H1 (cell line): ENCODE measurements at regions not wholly inside any gene's neighbourhood (a gene's known extent, or its start where the extent isn't known, plus 50 kb on each side); places are given as distances from the start of the nearest gene placed in this dataset.

ENCODE experiments used
- BCL11A ChIP-seq, 2 experiments: IDR thresholded peaks; one replicate each; pipeline ENCODE4 v1.6.1; 2011; ENCODE audit warnings: low read depth in 2 of 2, low read length in 2 of 2, mild to moderate bottlenecking in 2 of 2
- CEBPB ChIP-seq: IDR thresholded peaks from 2 replicates; pipeline ENCODE4 v1.6.1; 2012; ENCODE audit warnings: low read depth, low read length
- CHD7 ChIP-seq: fragments of 300-600 bp; sonication (generic); IDR thresholded peaks from 2 replicates; pipeline ENCODE4 v1.7.1; 2012; ENCODE audit warnings: low read length, moderate library complexity, mild to moderate bottlenecking, inconsistent platforms; ENCODE audit not compliant: insufficient replicate concordance
- EZH2 ChIP-seq: fragments of 200-600 bp; sonication (generic); IDR thresholded peaks from 2 replicates; pipeline ENCODE4 v1.7.1; 2012; ENCODE audit warnings: low read depth, mild to moderate bottlenecking, moderate library complexity, low read length, inconsistent platforms; ENCODE audit not compliant: severe bottlenecking
- HDAC6 ChIP-seq: IDR thresholded peaks from one replicate; pipeline ENCODE4 v1.7.1; 2012; ENCODE audit warnings: low read depth, mild to moderate bottlenecking, inconsistent platforms, low read length, moderate library complexity
- NRF1 ChIP-seq: IDR thresholded peaks from 2 replicates; pipeline ENCODE4 v1.6.1; 2011; ENCODE audit warnings: mild to moderate bottlenecking, low read depth, low read length, improper control_type of control experiment
- SP4 ChIP-seq: IDR thresholded peaks from 2 replicates; pipeline ENCODE4 v1.6.1; 2012; ENCODE audit warnings: low read length, inconsistent platforms
- YY1 ChIP-seq: IDR thresholded peaks from 2 replicates; pipeline ENCODE4 v1.6.1; 2011; ENCODE audit warnings: low read depth, mild to moderate bottlenecking, low read length
- ZNF274 ChIP-seq: IDR thresholded peaks from 2 replicates; pipeline ENCODE4 v1.7.0; 2012; ENCODE audit warnings: low read length, borderline replicate concordance; ENCODE audit errors: extremely low read depth

GRCh38 chr10:60623627-60624026, 154.7 kb upstream of the CDK1 start (continued):
- TF ChIP-seq CHD7 (no peak), NRF1 (no peak), CEBPB (no peak), HDAC6 (no peak), EZH2 (no peak), YY1 (no peak), SP4 (no peak), BCL11A (IDR thresholded peaks at IDR 0.05; ENCODE audit: low read depth in 2 of 2, low read length in 2 of 2) (no peak), ZNF274 (no peak)
